ENCODE measurements at regions not wholly inside any gene's neighbourhood (a gene's known extent, or its start where the extent isn't known, plus 50 kb on each side); places are given as distances from the start of the nearest gene placed in this dataset.

- DNase-seq = no peak
Observed at GRCh38 chr17:79395066-79395465, 215.8 kb downstream of the RBFOX3 start.

- DNase-seq = peak; percentile 20
Observed at GRCh38 chr17:79393358-79394052, 217.3 kb downstream of the RBFOX3 start.

- no peak for DNase-seq
Observed at GRCh38 chr17:79392598-79392997, 218.3 kb downstream of the RBFOX3 start.

- peak; percentile 40 for DNase-seq
Observed at GRCh38 chr17:79391376-79392233, 219.2 kb downstream of the RBFOX3 start.

- DNase-seq = no peak
Observed at GRCh38 chr17:79389896-79390295, 221.0 kb downstream of the RBFOX3 start.

GRCh38 chr17:79388556-79389295 is 222.1 kb downstream of the RBFOX3 start:
- peak; percentile 19 for DNase-seq

GRCh38 chr17:79387783-79388182 is 223.1 kb downstream of the RBFOX3 start:
- no peak for DNase-seq

GRCh38 chr17:79385962-79386563 is 224.8 kb downstream of the RBFOX3 start:
- no peak for DNase-seq

GRCh38 chr17:79382313-79382712 is 228.5 kb downstream of the RBFOX3 start:
- no peak for DNase-seq

GRCh38 chr17:79379700-79380445 is 231.0 kb downstream of the RBFOX3 start:
- DNase-seq = no peak

GRCh38 chr17:79377230-79377786 is 233.5 kb downstream of the RBFOX3 start:
- no peak for DNase-seq

GRCh38 chr17:79374807-79375206 is 236.0 kb downstream of the RBFOX3 start:
- DNase-seq = no peak

GRCh38 chr17:79374087-79374689 is 236.7 kb downstream of the RBFOX3 start:
- DNase-seq = no peak

- DNase-seq = no peak
Observed at GRCh38 chr17:79372470-79373238, 238.2 kb downstream of the RBFOX3 start.

- no peak for DNase-seq
Observed at GRCh38 chr17:79371984-79372383, 238.9 kb downstream of the RBFOX3 start.

GRCh38 chr17:79370594-79370993 is 240.3 kb downstream of the RBFOX3 start:
- DNase-seq = no peak

GRCh38 chr17:79370126-79370525 is 240.7 kb downstream of the RBFOX3 start:
- no peak for DNase-seq

GRCh38 chr17:79369532-79369931 is 241.3 kb downstream of the RBFOX3 start:
- no peak for DNase-seq

GRCh38 chr17:79369001-79369400 is 241.8 kb downstream of the RBFOX3 start:
- no peak for DNase-seq

GRCh38 chr17:79368521-79368920 is 242.3 kb downstream of the RBFOX3 start:
- no peak for DNase-seq
